Vagina (tissue), 2 donors: ENCODE measurements at regions not wholly inside any gene's neighbourhood (a gene's known extent, or its start where the extent isn't known, plus 50 kb on each side); places are given as distances from the start of the nearest gene placed in this dataset.

Source experiments
- DNase-seq, 2 donors: peaks; one replicate each; pipeline ENCODE4 v3.0.0-alpha.2; 2017; ENCODE audit errors: extremely low spot score in 2 of 2
- H3K27ac ChIP-seq: fragments of 200-600 bp; sonication (generic); one replicate; pipeline ENCODE4 v1.5.1; 2019
- H3K27me3 ChIP-seq: fragments of 200-600 bp; sonication (generic); one replicate; pipeline ENCODE4 v1.5.1; 2019
- H3K36me3 ChIP-seq, 2 donors: fragments of 200-600 bp; sonication (generic); one replicate each; pipeline ENCODE4 v1.5.1; 2017 to 2019
- H3K4me1 ChIP-seq: fragments of 200-600 bp; sonication (generic); one replicate; pipeline ENCODE4 v1.5.1; 2019
- H3K4me3 ChIP-seq, 2 donors: fragments of 200-600 bp; sonication (generic); 1 replicate in 1 of 2; 2 replicates in 1 of 2; pipeline ENCODE4 v1.5.1; 2016 to 2019
- H3K9me3 ChIP-seq: fragments of 200-600 bp; sonication (generic); one replicate; pipeline ENCODE4 v1.5.1; 2019
- POLR2A ChIP-seq, 2 donors: fragments of 450-650 bp; IDR thresholded peaks; one replicate each; pipeline ENCODE4 v1.6.1; 2017; ENCODE audit warnings: antibody characterized with exemption in 2 of 2, mild to moderate bottlenecking in 2 of 2, moderate library complexity in 2 of 2
- POLR2AphosphoS5 ChIP-seq, 2 donors: sonication (generic); formaldehyde crosslinking; IDR thresholded peaks; one replicate each; pipeline ENCODE4 v1.9.0; 2017; ENCODE audit warnings: antibody characterized with exemption in 2 of 2, mild to moderate bottlenecking in 2 of 2, low read depth in 1 of 2; ENCODE audit not compliant: insufficient read depth in 1 of 2
- intact Hi-C: fragments of 100-400 bp; cut with DNase I; formaldehyde crosslinking; loops from one replicate; pipeline ENCODE4 v1.15.1; 2023
- TF ChIP-seq, protein P1 (sequence below), 3 experiments: fragments of 450-650 bp in 2 of 3; fragments of 200-600 bp in 1 of 3; sonication (generic) in 1 of 3; IDR thresholded peaks; one replicate each; pipeline ENCODE4 v1.5.1; 2017 to 2019; ENCODE audit warnings: antibody characterized with exemption in 3 of 3, mild to moderate bottlenecking in 2 of 3, moderate library complexity in 2 of 3

- Histone ChIP-seq H3K27ac (no peak overlapping the region), H3K27me3 (no peaks in the 10 kb centered on the region), H3K4me3 (no peak overlapping the region), H3K9me3 (no peaks in the 10 kb centered on the region), H3K4me1 (no peaks in the 10 kb centered on the region), H3K36me3 (no peaks in the 10 kb centered on the region)
- DNase-seq: no peak
- no peak for TF ChIP-seq POLR2A (IDR thresholded peaks at IDR 0.05)
- TF ChIP-seq, protein P1, sequence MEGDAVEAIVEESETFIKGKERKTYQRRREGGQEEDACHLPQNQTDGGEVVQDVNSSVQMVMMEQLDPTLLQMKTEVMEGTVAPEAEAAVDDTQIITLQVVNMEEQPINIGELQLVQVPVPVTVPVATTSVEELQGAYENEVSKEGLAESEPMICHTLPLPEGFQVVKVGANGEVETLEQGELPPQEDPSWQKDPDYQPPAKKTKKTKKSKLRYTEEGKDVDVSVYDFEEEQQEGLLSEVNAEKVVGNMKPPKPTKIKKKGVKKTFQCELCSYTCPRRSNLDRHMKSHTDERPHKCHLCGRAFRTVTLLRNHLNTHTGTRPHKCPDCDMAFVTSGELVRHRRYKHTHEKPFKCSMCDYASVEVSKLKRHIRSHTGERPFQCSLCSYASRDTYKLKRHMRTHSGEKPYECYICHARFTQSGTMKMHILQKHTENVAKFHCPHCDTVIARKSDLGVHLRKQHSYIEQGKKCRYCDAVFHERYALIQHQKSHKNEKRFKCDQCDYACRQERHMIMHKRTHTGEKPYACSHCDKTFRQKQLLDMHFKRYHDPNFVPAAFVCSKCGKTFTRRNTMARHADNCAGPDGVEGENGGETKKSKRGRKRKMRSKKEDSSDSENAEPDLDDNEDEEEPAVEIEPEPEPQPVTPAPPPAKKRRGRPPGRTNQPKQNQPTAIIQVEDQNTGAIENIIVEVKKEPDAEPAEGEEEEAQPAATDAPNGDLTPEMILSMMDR (IDR thresholded peaks at IDR 0.05): no peak
- no peak for TF ChIP-seq POLR2AphosphoS5 (IDR thresholded peaks at IDR 0.05; ENCODE audit: insufficient read depth in 1 of 2, low read depth in 1 of 2)
- intact Hi-C loops: no loop called here
Measured at GRCh38 chr7:115233809-115234208, 311.9 kb downstream of the MDFIC start.

- no peaks in the 10 kb centered on the region for H3K27me3 ChIP-seq
- no peaks in the 10 kb centered on the region for H3K9me3 ChIP-seq
- TF ChIP-seq POLR2AphosphoS5 (IDR thresholded peaks at IDR 0.05; ENCODE audit: insufficient read depth in 1 of 2, low read depth in 1 of 2) (no peak), POLR2A (IDR thresholded peaks at IDR 0.05) (no peak)
- TF ChIP-seq, protein P1 (IDR thresholded peaks at IDR 0.05): no peak
- intact Hi-C loops: no loop called here
- H3K36me3 ChIP-seq: no peaks in the 10 kb centered on the region
- no peak overlapping the region for H3K4me3 ChIP-seq
- no peak for DNase-seq
- no peaks in the 10 kb centered on the region for H3K4me1 ChIP-seq
- H3K27ac ChIP-seq: no peak overlapping the region
Measured at GRCh38 chr7:115232041-115232440, 310.1 kb downstream of the MDFIC start.

GRCh38 chr7:115230882-115231571 lies 309.1 kb downstream of the MDFIC start:
- TF ChIP-seq POLR2A (IDR thresholded peaks at IDR 0.05): no peak
- TF ChIP-seq POLR2AphosphoS5 (IDR thresholded peaks at IDR 0.05; ENCODE audit: insufficient read depth in 1 of 2, low read depth in 1 of 2): peak in 1 of 2 donors; percentile 50
- no peaks in the 10 kb centered on the region for H3K27me3 ChIP-seq
- no peak overlapping the region for H3K4me3 ChIP-seq
- H3K36me3 ChIP-seq: no peaks in the 10 kb centered on the region
- no peaks in the 10 kb centered on the region for H3K9me3 ChIP-seq
- no peak for DNase-seq
- intact Hi-C loops: no loop called here
- no peak overlapping the region for H3K27ac ChIP-seq
- no peaks in the 10 kb centered on the region for H3K4me1 ChIP-seq

DNA sequence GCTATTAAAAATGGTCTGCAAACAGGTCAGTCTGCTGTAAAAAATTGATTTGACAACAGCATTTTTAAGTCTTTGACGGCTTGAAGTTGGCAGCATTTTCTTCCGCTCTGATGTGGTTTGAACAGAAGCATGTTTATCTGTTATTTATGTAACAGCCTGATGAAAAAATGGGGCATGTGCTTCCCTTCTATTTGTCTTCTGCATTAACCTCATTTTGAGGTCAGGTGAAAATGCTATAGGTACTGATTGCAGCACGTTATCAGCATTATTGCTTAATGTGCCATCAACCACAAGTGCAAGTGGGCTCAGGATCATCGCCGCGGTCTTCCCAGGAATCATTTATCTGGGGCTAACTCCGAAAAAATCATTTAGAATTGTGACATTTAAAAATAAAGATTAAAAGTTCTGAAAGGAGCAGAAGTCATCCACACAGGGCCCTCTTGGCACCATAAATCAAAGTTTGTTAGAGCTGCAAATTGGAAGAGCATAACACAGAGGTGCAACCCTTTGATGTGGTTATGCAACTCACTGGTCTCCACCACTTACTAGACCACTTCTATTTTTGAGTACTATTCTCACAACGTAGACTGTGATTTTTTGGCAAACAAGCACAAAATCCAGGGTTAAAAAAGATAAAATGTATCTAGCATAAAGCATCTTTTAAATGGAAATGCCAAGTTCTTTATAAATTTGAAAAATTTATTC lies 307.7 kb downstream of the MDFIC start:
- H3K27me3 ChIP-seq: no peaks in the 10 kb centered on the region
- no peak overlapping the region for H3K27ac ChIP-seq
- H3K4me1 ChIP-seq: no peaks in the 10 kb centered on the region
- H3K9me3 ChIP-seq: no peaks in the 10 kb centered on the region
- TF ChIP-seq POLR2A (IDR thresholded peaks at IDR 0.05) (no peak), POLR2AphosphoS5 (IDR thresholded peaks at IDR 0.05; ENCODE audit: insufficient read depth in 1 of 2, low read depth in 1 of 2) (no peak)
- TF ChIP-seq, protein P1 (IDR thresholded peaks at IDR 0.05): no peak
- no peak for DNase-seq
- intact Hi-C loops: no loop called here
- H3K36me3 ChIP-seq: no peaks in the 10 kb centered on the region
- H3K4me3 ChIP-seq: no peak overlapping the region

DNA sequence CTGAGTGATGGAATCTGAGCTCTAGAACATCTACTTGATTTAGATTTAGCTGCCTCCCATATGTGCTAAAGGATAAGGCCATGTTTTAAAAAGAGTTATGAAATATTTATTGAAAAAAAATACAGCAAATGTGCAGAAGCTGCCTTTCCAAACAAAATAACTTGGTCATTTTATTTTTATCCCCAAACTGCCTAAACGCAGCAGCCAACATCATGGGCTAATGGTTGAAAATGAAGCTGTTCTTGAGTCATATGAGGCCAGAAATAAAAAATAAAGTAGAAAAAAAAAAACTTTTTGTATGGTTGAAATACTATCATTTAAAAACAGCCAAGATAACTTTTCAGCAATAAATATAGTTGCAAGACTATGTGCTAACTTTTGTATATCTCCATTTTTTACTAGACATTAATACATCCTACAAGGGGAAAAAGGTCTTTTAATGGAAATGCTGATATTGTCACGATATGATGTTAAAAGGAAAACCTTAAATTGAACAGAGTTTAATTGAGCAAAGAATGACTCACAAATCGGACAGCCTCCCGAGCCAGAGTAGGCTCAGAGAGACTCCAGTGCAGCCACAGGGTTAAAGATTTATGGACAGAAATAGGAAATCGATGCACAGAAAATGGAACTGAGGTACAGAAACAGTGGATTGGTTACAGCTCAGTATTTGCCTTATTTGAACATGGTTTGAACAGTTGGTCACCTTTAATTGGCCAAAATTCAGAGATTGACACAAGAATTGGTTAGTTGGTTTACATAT lies 305.8 kb downstream of the MDFIC start:
- DNase-seq: no peak
- TF ChIP-seq, protein P1 (IDR thresholded peaks at IDR 0.05): no peak
- Histone ChIP-seq H3K4me1 (no peaks in the 10 kb centered on the region), H3K27ac (no peak overlapping the region), H3K36me3 (no peaks in the 10 kb centered on the region), H3K4me3 (no peak overlapping the region), H3K9me3 (no peaks in the 10 kb centered on the region), H3K27me3 (no peaks in the 10 kb centered on the region)
- intact Hi-C loops: no loop called here
